ENCODE measurements at regions not wholly inside any gene's neighbourhood (a gene's known extent, or its start where the extent isn't known, plus 50 kb on each side); places are given as distances from the start of the nearest gene placed in this dataset.

- DNase-seq, result no peak
- Histone ChIP-seq H3K9me3 (no peaks in the 10 kb centered on the region), H3K9ac (ENCODE audit: low read depth in 2 of 2, low read length in 2 of 2) (no peak overlapping the region), H3K27me3 (no peaks in the 10 kb centered on the region), H3K27ac (no peak overlapping the region), H3K4me1 (no peaks in the 10 kb centered on the region), H3K36me3 (no peaks in the 10 kb centered on the region), H3K4me3 (no peak overlapping the region)
- no peak for TF ChIP-seq CTCF (IDR thresholded peaks at IDR 0.05)
- intact Hi-C loops (cut with DNase I), result no loop called here
Measured at GRCh38 chr11:109756521-109756920, 334.5 kb downstream of the C11orf87 start.

GRCh38 chr11:109756951-109757350 lies 335.0 kb downstream of the C11orf87 start:
- no peak overlapping the region for H3K27ac ChIP-seq
- no peak for DNase-seq
- intact Hi-C loops (cut with DNase I), result no loop called here
- no peak overlapping the region for H3K4me3 ChIP-seq
- no peaks in the 10 kb centered on the region for H3K4me1 ChIP-seq
- no peak for TF ChIP-seq CTCF (IDR thresholded peaks at IDR 0.05)
- no peaks in the 10 kb centered on the region for H3K36me3 ChIP-seq
- H3K9me3 ChIP-seq, result no peaks in the 10 kb centered on the region
- H3K27me3 ChIP-seq, result no peaks in the 10 kb centered on the region
- no peak overlapping the region for H3K9ac ChIP-seq (ENCODE audit: low read depth in 2 of 2, low read length in 2 of 2)

GRCh38 chr11:109762546-109762945 lies 330.6 kb upstream of the ZC3H12C start:
- H3K9ac ChIP-seq (ENCODE audit: low read depth in 2 of 2, low read length in 2 of 2), result no peak overlapping the region
- no peak overlapping the region for H3K4me3 ChIP-seq
- H3K9me3 ChIP-seq, result no peaks in the 10 kb centered on the region
- H3K4me1 ChIP-seq, result no peaks in the 10 kb centered on the region
- intact Hi-C loops (cut with DNase I), result no loop called here
- no peaks in the 10 kb centered on the region for H3K27me3 ChIP-seq
- no peak for TF ChIP-seq CTCF (IDR thresholded peaks at IDR 0.05)
- H3K27ac ChIP-seq, result no peak overlapping the region
- DNase-seq, result no peak
- H3K36me3 ChIP-seq, result no peaks in the 10 kb centered on the region

- intact Hi-C loops (cut with DNase I), result no loop called here
- Histone ChIP-seq H3K4me1 (no peaks in the 10 kb centered on the region), H3K9ac (ENCODE audit: low read depth in 2 of 2, low read length in 2 of 2) (no peak overlapping the region), H3K9me3 (no peaks in the 10 kb centered on the region), H3K36me3 (no peaks in the 10 kb centered on the region), H3K27me3 (no peaks in the 10 kb centered on the region), H3K4me3 (no peak overlapping the region), H3K27ac (no peak overlapping the region)
- no peak for DNase-seq
- no peak for TF ChIP-seq CTCF (IDR thresholded peaks at IDR 0.05)
Measured at GRCh38 chr11:109765709-109766311, 327.4 kb upstream of the ZC3H12C start.

- no peak for TF ChIP-seq CTCF (IDR thresholded peaks at IDR 0.05)
- H3K27ac ChIP-seq, result no peak overlapping the region
- DNase-seq, result no peak
- H3K27me3 ChIP-seq, result no peaks in the 10 kb centered on the region
- H3K4me3 ChIP-seq, result no peak overlapping the region
- no peaks in the 10 kb centered on the region for H3K4me1 ChIP-seq
- intact Hi-C loops (cut with DNase I), result no loop called here
- H3K36me3 ChIP-seq, result no peaks in the 10 kb centered on the region
- H3K9me3 ChIP-seq, result no peaks in the 10 kb centered on the region
- no peak overlapping the region for H3K9ac ChIP-seq (ENCODE audit: low read depth in 2 of 2, low read length in 2 of 2)
Measured at GRCh38 chr11:109769858-109770257, 323.3 kb upstream of the ZC3H12C start.
